Vagina (tissue), 2 donors: ENCODE measurements at regions not wholly inside any gene's neighbourhood (a gene's known extent, or its start where the extent isn't known, plus 50 kb on each side); places are given as distances from the start of the nearest gene placed in this dataset.

Experiments used
- DNase-seq, 2 donors: peaks; one replicate each; pipeline ENCODE4 v3.0.0-alpha.2; 2017; ENCODE audit errors: extremely low spot score in 2 of 2
- H3K27ac ChIP-seq: fragments of 200-600 bp; sonication (generic); one replicate; pipeline ENCODE4 v1.5.1; 2019
- H3K27me3 ChIP-seq: fragments of 200-600 bp; sonication (generic); one replicate; pipeline ENCODE4 v1.5.1; 2019
- H3K36me3 ChIP-seq, 2 donors: fragments of 200-600 bp; sonication (generic); one replicate each; pipeline ENCODE4 v1.5.1; 2017 to 2019
- H3K4me1 ChIP-seq: fragments of 200-600 bp; sonication (generic); one replicate; pipeline ENCODE4 v1.5.1; 2019
- H3K4me3 ChIP-seq, 2 donors: fragments of 200-600 bp; sonication (generic); 1 replicate in 1 of 2; 2 replicates in 1 of 2; pipeline ENCODE4 v1.5.1; 2016 to 2019
- H3K9me3 ChIP-seq: fragments of 200-600 bp; sonication (generic); one replicate; pipeline ENCODE4 v1.5.1; 2019
- CTCF ChIP-seq, 3 experiments: fragments of 450-650 bp in 2 of 3; fragments of 200-600 bp in 1 of 3; sonication (generic) in 1 of 3; IDR thresholded peaks; one replicate each; pipeline ENCODE4 v1.5.1; 2017 to 2019; ENCODE audit warnings: antibody characterized with exemption in 3 of 3, mild to moderate bottlenecking in 2 of 3, moderate library complexity in 2 of 3
- POLR2A ChIP-seq, 2 donors: fragments of 450-650 bp; IDR thresholded peaks; one replicate each; pipeline ENCODE4 v1.6.1; 2017; ENCODE audit warnings: antibody characterized with exemption in 2 of 2, mild to moderate bottlenecking in 2 of 2, moderate library complexity in 2 of 2
- POLR2AphosphoS5 ChIP-seq, 2 donors: sonication (generic); formaldehyde crosslinking; IDR thresholded peaks; one replicate each; pipeline ENCODE4 v1.9.0; 2017; ENCODE audit warnings: antibody characterized with exemption in 2 of 2, mild to moderate bottlenecking in 2 of 2, low read depth in 1 of 2; ENCODE audit not compliant: insufficient read depth in 1 of 2
- intact Hi-C: fragments of 100-400 bp; cut with DNase I; formaldehyde crosslinking; loops from one replicate; pipeline ENCODE4 v1.15.1; 2023

GRCh38 chr1:22247527-22248245, 104.8 kb upstream of the WNT4 start:
- no peaks in the 10 kb centered on the region for H3K4me1 ChIP-seq
- intact Hi-C loops: no loop called here
- H3K9me3 ChIP-seq: no peaks in the 10 kb centered on the region
- no peak for TF ChIP-seq POLR2A (IDR thresholded peaks at IDR 0.05)
- no peak for TF ChIP-seq CTCF (IDR thresholded peaks at IDR 0.05)
- TF ChIP-seq POLR2AphosphoS5 (IDR thresholded peaks at IDR 0.05; ENCODE audit: insufficient read depth in 1 of 2, low read depth in 1 of 2): no peak
- no peaks in the 10 kb centered on the region for H3K27me3 ChIP-seq
- no peak overlapping the region for H3K27ac ChIP-seq
- H3K36me3 ChIP-seq: no peaks in the 10 kb centered on the region
- H3K4me3 ChIP-seq: no peak overlapping the region
- DNase-seq: no peak

- intact Hi-C loops: no loop called here
- TF ChIP-seq POLR2AphosphoS5 (IDR thresholded peaks at IDR 0.05; ENCODE audit: insufficient read depth in 1 of 2, low read depth in 1 of 2): no peak
- TF ChIP-seq CTCF (IDR thresholded peaks at IDR 0.05): no peak
- no peak for TF ChIP-seq POLR2A (IDR thresholded peaks at IDR 0.05)
- H3K36me3 ChIP-seq: no peaks in the 10 kb centered on the region
These were observed 105.8 kb upstream of the WNT4 start for GRCh38 chr1:22248746-22249145.

GRCh38 chr1:22249928-22250680, 107.2 kb upstream of the WNT4 start:
- peaks cover 9% of the 10 kb centered on the region for H3K4me1 ChIP-seq
- no peak for TF ChIP-seq POLR2A (IDR thresholded peaks at IDR 0.05)
- no peak for TF ChIP-seq POLR2AphosphoS5 (IDR thresholded peaks at IDR 0.05; ENCODE audit: insufficient read depth in 1 of 2, low read depth in 1 of 2)
- no peak for TF ChIP-seq CTCF (IDR thresholded peaks at IDR 0.05)
- DNase-seq: no peak
- intact Hi-C loops: no loop called here
- H3K36me3 ChIP-seq: no peaks in the 10 kb centered on the region
- no peaks in the 10 kb centered on the region for H3K27me3 ChIP-seq
- H3K9me3 ChIP-seq: no peaks in the 10 kb centered on the region
- no peak overlapping the region for H3K4me3 ChIP-seq
- H3K27ac ChIP-seq: no peak overlapping the region

More at GRCh38 chr1:22248746-22249145, 105.8 kb upstream of the WNT4 start:
- Histone ChIP-seq H3K4me1 (no peaks in the 10 kb centered on the region), H3K4me3 (no peak overlapping the region), H3K27ac (no peak overlapping the region), H3K27me3 (no peaks in the 10 kb centered on the region), H3K9me3 (no peaks in the 10 kb centered on the region)
- DNase-seq: no peak

- H3K36me3 ChIP-seq: no peaks in the 10 kb centered on the region
- H3K27ac ChIP-seq: no peak overlapping the region
- H3K4me1 ChIP-seq: peaks cover 9% of the 10 kb centered on the region
- H3K27me3 ChIP-seq: no peaks in the 10 kb centered on the region
- H3K9me3 ChIP-seq: no peaks in the 10 kb centered on the region
- H3K4me3 ChIP-seq: no peak overlapping the region
- intact Hi-C loops: no loop called here
- TF ChIP-seq POLR2A (IDR thresholded peaks at IDR 0.05) (no peak), CTCF (IDR thresholded peaks at IDR 0.05) (no peak), POLR2AphosphoS5 (IDR thresholded peaks at IDR 0.05; ENCODE audit: insufficient read depth in 1 of 2, low read depth in 1 of 2) (no peak)
- DNase-seq: no peak
These were observed 107.8 kb upstream of the WNT4 start for GRCh38 chr1:22250724-22251123.

GRCh38 chr1:22252251-22252650, 109.4 kb upstream of the WNT4 start:
- no peaks in the 10 kb centered on the region for H3K27me3 ChIP-seq
- H3K9me3 ChIP-seq: no peaks in the 10 kb centered on the region
- peaks cover 9% of the 10 kb centered on the region for H3K4me1 ChIP-seq
- no peak overlapping the region for H3K27ac ChIP-seq
- H3K4me3 ChIP-seq: no peak overlapping the region
- H3K36me3 ChIP-seq: no peaks in the 10 kb centered on the region
- no peak for TF ChIP-seq POLR2AphosphoS5 (IDR thresholded peaks at IDR 0.05; ENCODE audit: insufficient read depth in 1 of 2, low read depth in 1 of 2)
- TF ChIP-seq POLR2A (IDR thresholded peaks at IDR 0.05): no peak
- no peak for TF ChIP-seq CTCF (IDR thresholded peaks at IDR 0.05)
- intact Hi-C loops: no loop called here
- no peak for DNase-seq
